ENCODE measurements at regions not wholly inside any gene's neighbourhood (a gene's known extent, or its start where the extent isn't known, plus 50 kb on each side); places are given as distances from the start of the nearest gene placed in this dataset.

- TF ChIP-seq CTCF (conservative IDR thresholded peaks at IDR 0.05; ENCODE audit: low read depth, low read length) (no peak), CEBPB (IDR thresholded peaks at IDR 0.05; ENCODE audit: low read depth, low read length) (no peak), USF2 (IDR thresholded peaks at IDR 0.05; ENCODE audit: low read depth, low read length) (no peak), SMC3 (IDR thresholded peaks at IDR 0.05; ENCODE audit: low read depth, low read length) (no peak), RAD21 (IDR thresholded peaks at IDR 0.05; ENCODE audit: low read length) (no peak), POLR2A (IDR thresholded peaks at IDR 0.05; ENCODE audit: low read depth, low read length) (no peak), MXI1 (IDR thresholded peaks at IDR 0.05; ENCODE audit: borderline replicate concordance, low read depth, low read length) (no peak), MAZ (IDR thresholded peaks at IDR 0.05; ENCODE audit: borderline replicate concordance, low read depth, low read length) (no peak), MAFK (IDR thresholded peaks at IDR 0.05; ENCODE audit: low read depth, low read length) (no peak)
These were observed 334.2 kb upstream of the SEMA6D start for GRCh38 chr15:47383102-47383501.

Measured in IMR-90 (cell line).